AG10803 (cell line): ENCODE measurements at regions not wholly inside any gene's neighbourhood (a gene's known extent, or its start where the extent isn't known, plus 50 kb on each side); places are given as distances from the start of the nearest gene placed in this dataset.

Experiments used
- DNase-seq: peaks from one replicate; pipeline ENCODE4 v3.0.0; 2010; ENCODE audit warnings: low read depth
- H3K4me3 ChIP-seq: 2 replicates; pipeline ENCODE4 v1.5.1; 2011; ENCODE audit warnings: mild to moderate bottlenecking, low read length, control low read depth
- TF ChIP-seq, protein P1 (sequence below): conservative IDR thresholded peaks from 2 replicates; pipeline ENCODE4 v1.5.1; 2011; ENCODE audit warnings: mild to moderate bottlenecking, low read length, control low read depth, inconsistent platforms

GRCh38 chr7:3201306-3201705 is 99.7 kb upstream of the SDK1 start:
- H3K4me3 ChIP-seq: no peak overlapping the region
- DNase-seq: no peak
- TF ChIP-seq, protein P1, sequence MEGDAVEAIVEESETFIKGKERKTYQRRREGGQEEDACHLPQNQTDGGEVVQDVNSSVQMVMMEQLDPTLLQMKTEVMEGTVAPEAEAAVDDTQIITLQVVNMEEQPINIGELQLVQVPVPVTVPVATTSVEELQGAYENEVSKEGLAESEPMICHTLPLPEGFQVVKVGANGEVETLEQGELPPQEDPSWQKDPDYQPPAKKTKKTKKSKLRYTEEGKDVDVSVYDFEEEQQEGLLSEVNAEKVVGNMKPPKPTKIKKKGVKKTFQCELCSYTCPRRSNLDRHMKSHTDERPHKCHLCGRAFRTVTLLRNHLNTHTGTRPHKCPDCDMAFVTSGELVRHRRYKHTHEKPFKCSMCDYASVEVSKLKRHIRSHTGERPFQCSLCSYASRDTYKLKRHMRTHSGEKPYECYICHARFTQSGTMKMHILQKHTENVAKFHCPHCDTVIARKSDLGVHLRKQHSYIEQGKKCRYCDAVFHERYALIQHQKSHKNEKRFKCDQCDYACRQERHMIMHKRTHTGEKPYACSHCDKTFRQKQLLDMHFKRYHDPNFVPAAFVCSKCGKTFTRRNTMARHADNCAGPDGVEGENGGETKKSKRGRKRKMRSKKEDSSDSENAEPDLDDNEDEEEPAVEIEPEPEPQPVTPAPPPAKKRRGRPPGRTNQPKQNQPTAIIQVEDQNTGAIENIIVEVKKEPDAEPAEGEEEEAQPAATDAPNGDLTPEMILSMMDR: no peak

GRCh38 chr7:3201937-3202710 is 98.9 kb upstream of the SDK1 start:
- no peak for DNase-seq
- TF ChIP-seq, protein P1: no peak
- no peak overlapping the region for H3K4me3 ChIP-seq

DNA sequence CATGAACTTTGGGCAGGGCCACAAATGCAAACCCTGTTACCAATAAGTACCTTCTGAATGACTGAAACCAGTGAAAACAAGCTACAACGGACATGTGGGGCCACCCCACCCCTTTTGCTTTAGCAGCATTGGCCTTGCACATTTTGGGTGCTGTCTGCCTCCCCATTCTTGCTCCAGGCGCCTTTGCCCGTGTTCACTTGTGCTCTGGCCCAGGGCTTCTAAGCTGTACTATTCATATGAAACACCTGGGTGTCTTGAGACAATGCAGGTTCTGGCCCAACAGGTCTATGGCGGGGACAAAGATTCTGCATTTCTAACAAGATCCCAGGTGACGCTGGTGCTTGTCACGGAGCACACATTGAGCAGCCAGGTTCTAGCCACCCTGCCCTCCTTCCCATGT is 96.5 kb upstream of the SDK1 start:
- DNase-seq: no peak

GRCh38 chr7:3206101-3206500 is 95.0 kb upstream of the SDK1 start:
- DNase-seq: no peak
- TF ChIP-seq, protein P1: no peak
- no peak overlapping the region for H3K4me3 ChIP-seq

More for the DNA sequence above, 96.5 kb upstream of the SDK1 start:
- no peak overlapping the region for H3K4me3 ChIP-seq
- TF ChIP-seq, protein P1: no peak

DNA sequence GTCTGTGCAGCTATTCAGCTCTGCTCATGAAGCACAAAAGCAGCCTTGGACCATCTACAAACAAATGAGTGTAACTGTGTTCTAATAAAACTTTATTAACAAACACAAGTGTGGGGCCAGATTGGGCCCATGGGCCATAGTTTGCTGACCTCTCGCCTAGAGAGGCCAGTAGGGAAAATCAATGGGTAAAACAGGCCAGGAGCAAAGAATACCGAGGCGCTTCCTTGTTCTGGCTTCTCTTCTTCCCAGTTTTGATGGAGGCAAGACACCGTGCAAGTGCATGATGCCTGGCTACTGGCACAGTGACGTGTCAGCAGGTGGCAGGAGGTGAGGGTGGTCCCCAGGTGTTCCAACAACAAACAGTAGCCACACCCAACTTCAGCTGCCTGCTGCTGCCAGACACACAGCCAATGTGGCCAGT is 94.3 kb upstream of the SDK1 start:
- H3K4me3 ChIP-seq: no peak overlapping the region
- TF ChIP-seq, protein P1: no peak
- DNase-seq: no peak

- DNase-seq: no peak
- no peak overlapping the region for H3K4me3 ChIP-seq
- TF ChIP-seq, protein P1: no peak
Observed at GRCh38 chr7:3207387-3207902, 93.6 kb upstream of the SDK1 start.

DNA sequence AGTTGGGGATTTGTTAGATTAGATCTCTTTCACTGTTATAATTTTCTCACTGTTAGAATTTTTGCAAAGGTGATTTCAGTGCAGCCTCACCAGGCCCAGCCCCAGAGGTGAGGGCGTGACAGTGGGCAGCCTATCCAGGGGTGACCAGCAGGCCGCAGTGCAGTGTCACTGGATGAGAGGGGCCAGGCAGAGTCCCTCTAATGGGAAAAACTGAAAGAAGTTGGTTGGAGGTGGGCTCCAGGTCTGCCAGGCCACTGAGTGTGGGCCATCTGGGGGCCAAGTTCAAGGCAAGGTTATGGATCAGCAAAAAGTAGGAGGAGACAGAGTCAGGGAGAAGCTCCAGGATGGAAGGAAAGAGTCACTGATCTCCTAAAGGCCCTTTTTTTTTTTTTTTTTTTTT is 90.5 kb upstream of the SDK1 start:
- no peak overlapping the region for H3K4me3 ChIP-seq
- DNase-seq: no peak
- TF ChIP-seq, protein P1: no peak
